ENCODE measurements at regions not wholly inside any gene's neighbourhood (a gene's known extent, or its start where the extent isn't known, plus 50 kb on each side); places are given as distances from the start of the nearest gene placed in this dataset.

DNA sequence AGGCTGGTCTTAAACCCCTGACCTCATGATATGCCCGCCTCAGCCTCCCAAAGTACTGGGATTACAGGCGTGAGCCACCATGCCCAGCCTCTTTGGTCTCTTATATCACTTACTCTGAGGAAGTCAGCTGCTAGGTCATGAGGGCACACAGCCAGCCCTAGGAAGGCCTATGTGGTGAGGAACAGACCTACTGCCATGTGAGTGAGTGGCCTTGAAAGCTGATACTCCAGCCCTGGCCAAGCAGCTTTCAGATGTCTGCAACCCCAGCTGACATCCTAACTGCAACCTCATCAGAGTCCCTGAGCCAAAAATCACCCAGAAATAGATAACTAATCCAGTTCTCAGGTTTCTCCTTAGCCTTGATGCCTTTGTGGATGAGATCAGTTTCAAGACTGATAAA, 224.3 kb downstream of the EDEM1 start:
- CTCF ChIA-PET, result interaction anchor here (1.3 kb wide), 1 partner anchor 14 kb away, joined by 3 read pairs; no protein-coding TSS in a partner anchor
- H3K4me3 ChIP-seq, result no peak overlapping the region
- no peak for TF ChIP-seq MAZ (IDR thresholded peaks at IDR 0.05; ENCODE audit: borderline replicate concordance, low read depth, low read length)
- TF ChIP-seq FOSL2 (IDR thresholded peaks at IDR 0.05), result no peak
- no peak for TF ChIP-seq FOSL2 (CRISPR knock-in tag; IDR thresholded peaks at IDR 0.05)
- no peak for TF ChIP-seq BCL3 (IDR thresholded peaks at IDR 0.05)
- TF ChIP-seq POLR2AphosphoS2 (conservative IDR thresholded peaks at IDR 0.05; ENCODE audit: low read length), result no peak
- TF ChIP-seq ESRRA (IDR thresholded peaks at IDR 0.05; ENCODE audit: borderline replicate concordance, low read length), result no peak
- no peak for TF ChIP-seq ZFP36 (IDR thresholded peaks at IDR 0.05; ENCODE audit: borderline replicate concordance, partially characterized antibody)
- no peak for TF ChIP-seq ZSCAN20 (CRISPR knock-in tag; IDR thresholded peaks at IDR 0.05)
- no peak for TF ChIP-seq HOXB13 (CRISPR knock-in tag; IDR thresholded peaks at IDR 0.05; ENCODE audit: low read depth)
- no peak for TF ChIP-seq TP53 (CRISPR knock-in tag; IDR thresholded peaks at IDR 0.05)
- TF ChIP-seq CHD4 (IDR thresholded peaks at IDR 0.05; ENCODE audit: borderline replicate concordance), result no peak
- H3K27ac ChIP-seq, result no peak overlapping the region
- WGBS (ENCODE audit: missing lambda C conversion rate), result 44% methylated on average over 2 of the region's 2 CpGs
- ATAC-seq (no peak), FAIRE-seq (no peak), DNase-seq (ENCODE audit: low read depth in 1 of 2, low spot score in 1 of 2) (no peak)
- no peak overlapping the region for H3K4me2 ChIP-seq
- no peaks in the 10 kb centered on the region for H3K4me1 ChIP-seq
- H3K9me3 ChIP-seq, result no peaks in the 10 kb centered on the region; the same call in 2 of the 3 replicates
- POLR2A ChIA-PET, result no interaction called here

GRCh38 chr3:5423076-5423475, 235.6 kb downstream of the EDEM1 start:
- Histone ChIP-seq H3K4me3 (no peak overlapping the region), H3K9me3 (no peaks in the 10 kb centered on the region), H3K4me1 (no peaks in the 10 kb centered on the region), H3K27ac (no peak overlapping the region), H3K4me2 (no peak overlapping the region)
- POLR2A ChIA-PET, result no interaction called here
- no peak for DNase-seq (ENCODE audit: low read depth in 1 of 2, low spot score in 1 of 2)
- CTCF ChIA-PET, result no interaction called here
- no peak for TF ChIP-seq ZFP36 (IDR thresholded peaks at IDR 0.05; ENCODE audit: borderline replicate concordance, partially characterized antibody)
- no peak for FAIRE-seq
- 63% methylated on average over 4 of the region's 4 CpGs for WGBS (ENCODE audit: missing lambda C conversion rate)
- ATAC-seq, result no peak

DNA sequence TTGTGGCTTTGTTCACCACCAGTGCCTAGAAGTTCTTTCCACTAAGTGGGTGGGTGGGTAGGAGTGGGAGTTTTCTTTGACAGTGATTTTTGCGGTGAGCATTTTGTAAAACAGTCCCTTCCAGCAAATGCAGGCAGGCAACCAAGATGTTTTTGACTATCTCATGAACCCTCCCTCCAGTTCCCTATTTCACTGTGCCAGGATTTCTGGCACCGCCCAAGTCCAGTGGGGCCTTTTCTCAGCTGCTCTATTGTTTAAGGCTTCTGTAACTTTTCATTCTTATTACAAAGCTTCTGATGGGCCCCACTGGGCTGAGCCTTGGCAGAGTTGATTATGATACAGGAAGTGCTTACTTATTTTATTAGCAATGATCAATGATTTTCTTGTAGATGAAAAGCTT, 236.0 kb downstream of the EDEM1 start:
- Histone ChIP-seq H3K4me1 (no peaks in the 10 kb centered on the region), H3K4me2 (no peak overlapping the region), H3K27ac (no peak overlapping the region), H3K9me3 (no peaks in the 10 kb centered on the region), H3K4me3 (no peak overlapping the region)
- TF ChIP-seq TP53 (CRISPR knock-in tag; IDR thresholded peaks at IDR 0.05) (no peak), SMC3 (IDR thresholded peaks at IDR 0.05) (no peak), PHF8 (IDR thresholded peaks at IDR 0.05; ENCODE audit: borderline replicate concordance, low read depth) (no peak), CHD2 (IDR thresholded peaks at IDR 0.05; ENCODE audit: low read length, partially characterized antibody) (no peak)
- TF ChIP-seq, protein P1, sequence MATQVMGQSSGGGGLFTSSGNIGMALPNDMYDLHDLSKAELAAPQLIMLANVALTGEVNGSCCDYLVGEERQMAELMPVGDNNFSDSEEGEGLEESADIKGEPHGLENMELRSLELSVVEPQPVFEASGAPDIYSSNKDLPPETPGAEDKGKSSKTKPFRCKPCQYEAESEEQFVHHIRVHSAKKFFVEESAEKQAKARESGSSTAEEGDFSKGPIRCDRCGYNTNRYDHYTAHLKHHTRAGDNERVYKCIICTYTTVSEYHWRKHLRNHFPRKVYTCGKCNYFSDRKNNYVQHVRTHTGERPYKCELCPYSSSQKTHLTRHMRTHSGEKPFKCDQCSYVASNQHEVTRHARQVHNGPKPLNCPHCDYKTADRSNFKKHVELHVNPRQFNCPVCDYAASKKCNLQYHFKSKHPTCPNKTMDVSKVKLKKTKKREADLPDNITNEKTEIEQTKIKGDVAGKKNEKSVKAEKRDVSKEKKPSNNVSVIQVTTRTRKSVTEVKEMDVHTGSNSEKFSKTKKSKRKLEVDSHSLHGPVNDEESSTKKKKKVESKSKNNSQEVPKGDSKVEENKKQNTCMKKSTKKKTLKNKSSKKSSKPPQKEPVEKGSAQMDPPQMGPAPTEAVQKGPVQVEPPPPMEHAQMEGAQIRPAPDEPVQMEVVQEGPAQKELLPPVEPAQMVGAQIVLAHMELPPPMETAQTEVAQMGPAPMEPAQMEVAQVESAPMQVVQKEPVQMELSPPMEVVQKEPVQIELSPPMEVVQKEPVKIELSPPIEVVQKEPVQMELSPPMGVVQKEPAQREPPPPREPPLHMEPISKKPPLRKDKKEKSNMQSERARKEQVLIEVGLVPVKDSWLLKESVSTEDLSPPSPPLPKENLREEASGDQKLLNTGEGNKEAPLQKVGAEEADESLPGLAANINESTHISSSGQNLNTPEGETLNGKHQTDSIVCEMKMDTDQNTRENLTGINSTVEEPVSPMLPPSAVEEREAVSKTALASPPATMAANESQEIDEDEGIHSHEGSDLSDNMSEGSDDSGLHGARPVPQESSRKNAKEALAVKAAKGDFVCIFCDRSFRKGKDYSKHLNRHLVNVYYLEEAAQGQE (IDR thresholded peaks at IDR 0.05), result no peak
- WGBS (ENCODE audit: missing lambda C conversion rate), result 83% methylated on average over 2 of the region's 2 CpGs
- ATAC-seq (no peak), FAIRE-seq (no peak), DNase-seq (ENCODE audit: low read depth in 1 of 2, low spot score in 1 of 2) (no peak)
- POLR2A ChIA-PET, result no interaction called here
- CTCF ChIA-PET, result interaction anchor here (1.2 kb wide), 1 partner anchor 144 kb away, joined by 3 read pairs; no protein-coding TSS in a partner anchor

GRCh38 chr3:5425371-5425770, 237.9 kb downstream of the EDEM1 start:
- WGBS (ENCODE audit: missing lambda C conversion rate), result 94% methylated on average over 6 of the region's 6 CpGs
- CTCF ChIA-PET, result interaction anchor here (0.6 to 2.4 kb wide), 13 partner anchors 9 to 1377 kb away, joined by 3 to 12 read pairs (median 3); no protein-coding TSS in a partner anchor
- POLR2A ChIA-PET, result no interaction called here
- no peak overlapping the region for H3K27ac ChIP-seq
- ATAC-seq, result no peak
- no peak overlapping the region for H3K4me3 ChIP-seq
- FAIRE-seq, result no peak
- no peak for DNase-seq (ENCODE audit: low read depth in 1 of 2, low spot score in 1 of 2)
- no peaks in the 10 kb centered on the region for H3K4me1 ChIP-seq
- no peak overlapping the region for H3K4me2 ChIP-seq
- H3K9me3 ChIP-seq, result no peaks in the 10 kb centered on the region
- no peak for TF ChIP-seq SMC3 (IDR thresholded peaks at IDR 0.05)
- no peak for TF ChIP-seq ZFP36 (IDR thresholded peaks at IDR 0.05; ENCODE audit: borderline replicate concordance, partially characterized antibody)
- TF ChIP-seq CEBPB (IDR thresholded peaks at IDR 0.05), result no peak
- no peak for TF ChIP-seq TP53 (CRISPR knock-in tag; IDR thresholded peaks at IDR 0.05)
- no peak for TF ChIP-seq MAFK (IDR thresholded peaks at IDR 0.05; ENCODE audit: partially characterized antibody)
- no peak for TF ChIP-seq HES2 (IDR thresholded peaks at IDR 0.05)
- TF ChIP-seq CHD4 (IDR thresholded peaks at IDR 0.05; ENCODE audit: borderline replicate concordance), result no peak
- no peak for TF ChIP-seq HDAC2 (IDR thresholded peaks at IDR 0.05)
- TF ChIP-seq FOXS1 (CRISPR knock-in tag; IDR thresholded peaks at IDR 0.05), result no peak
- TF ChIP-seq, protein P2, sequence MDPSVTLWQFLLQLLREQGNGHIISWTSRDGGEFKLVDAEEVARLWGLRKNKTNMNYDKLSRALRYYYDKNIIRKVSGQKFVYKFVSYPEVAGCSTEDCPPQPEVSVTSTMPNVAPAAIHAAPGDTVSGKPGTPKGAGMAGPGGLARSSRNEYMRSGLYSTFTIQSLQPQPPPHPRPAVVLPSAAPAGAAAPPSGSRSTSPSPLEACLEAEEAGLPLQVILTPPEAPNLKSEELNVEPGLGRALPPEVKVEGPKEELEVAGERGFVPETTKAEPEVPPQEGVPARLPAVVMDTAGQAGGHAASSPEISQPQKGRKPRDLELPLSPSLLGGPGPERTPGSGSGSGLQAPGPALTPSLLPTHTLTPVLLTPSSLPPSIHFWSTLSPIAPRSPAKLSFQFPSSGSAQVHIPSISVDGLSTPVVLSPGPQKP (IDR thresholded peaks at IDR 0.05; ENCODE audit: low read depth, low read length), result no peak
- no peak for TF ChIP-seq EHMT2 (IDR thresholded peaks at IDR 0.05; ENCODE audit: low read depth)
- no peak for TF ChIP-seq CBX8 (IDR thresholded peaks at IDR 0.05)
- no peak for TF ChIP-seq HOXB13 (CRISPR knock-in tag; IDR thresholded peaks at IDR 0.05; ENCODE audit: low read depth)
- TF ChIP-seq MAZ (IDR thresholded peaks at IDR 0.05; ENCODE audit: borderline replicate concordance, low read depth, low read length), result no peak
- TF ChIP-seq JUNB (IDR thresholded peaks at IDR 0.05), result no peak

Data from A549 (cell line).